IMR-90 (cell line): ENCODE measurements at regions not wholly inside any gene's neighbourhood (a gene's known extent, or its start where the extent isn't known, plus 50 kb on each side); places are given as distances from the start of the nearest gene placed in this dataset.

Experiments
- ATAC-seq: fragments of 200-7000 bp; cut with Tn5 transposase; 2 replicates; pipeline ENCODE4 v1.9.1; 2020; ENCODE audit warnings: low read depth, mild to moderate bottlenecking, moderate library complexity
- BruUV-seq: library from RNA; stranded (reverse); fragments of 400-500 nt; replicated peaks from 2 replicates; lab custom pipeline; 2021; lab: Mats Ljungman, UMichigan
- CTCF ChIA-PET: fragments of 300-600 bp; formaldehyde crosslinking; extraction: SDS; loops from one replicate; lab custom pipeline; 2021; ENCODE audit warnings: antibody characterized with exemption; lab: Yijun Ruan, JAX
- POLR2A ChIA-PET: fragments of 300-600 bp; sonication (Branson Sonifier 250); formaldehyde crosslinking; loops from one replicate; lab custom pipeline; 2022; ENCODE audit warnings: antibody characterized with exemption; ENCODE audit not compliant: unreplicated experiment; lab: Charles Lee
- DNase-seq: peaks from one replicate; pipeline ENCODE4 v3.0.0; 2013
- H2AFZ ChIP-seq: replicated peaks from 2 replicates; pipeline ENCODE3; 2013; ENCODE audit warnings: low read length, mild to moderate bottlenecking; ENCODE audit not compliant: poor library complexity
- H2AK5ac ChIP-seq: 2 replicates; pipeline ENCODE4 v1.6.1; 2013; ENCODE audit warnings: low read depth, low read length, inconsistent platforms
- H2AK9ac ChIP-seq: replicated peaks from 2 replicates; pipeline ENCODE3; 2013; ENCODE audit warnings: mild to moderate bottlenecking, low read depth, low read length, moderate library complexity; ENCODE audit not compliant: poor library complexity
- H2BK120ac ChIP-seq: 2 replicates; pipeline ENCODE4 v1.6.1; 2013; ENCODE audit warnings: low read depth, low read length, inconsistent platforms
- H2BK15ac ChIP-seq: 3 replicates; pipeline ENCODE4 v1.6.1; 2013; ENCODE audit warnings: low read depth, low read length, inconsistent platforms
- H2BK20ac ChIP-seq: 2 replicates; pipeline ENCODE4 v1.6.1; 2013; ENCODE audit warnings: low read depth, mild to moderate bottlenecking, inconsistent platforms, low read length, moderate library complexity
- H2BK5ac ChIP-seq: 2 replicates; pipeline ENCODE4 v1.6.1; 2013; ENCODE audit warnings: mild to moderate bottlenecking, low read depth, low read length, inconsistent platforms; ENCODE audit not compliant: poor library complexity, severe bottlenecking
- H3K14ac ChIP-seq: replicated peaks from 2 replicates; pipeline ENCODE4 v1.6.1; 2013; ENCODE audit warnings: low read depth, low read length, inconsistent platforms
- H3K18ac ChIP-seq: 2 replicates; pipeline ENCODE4 v1.6.1; 2013; ENCODE audit warnings: low read depth, low read length, control low read depth
- H3K23ac ChIP-seq: 2 replicates; pipeline ENCODE4 v1.6.1; 2013; ENCODE audit warnings: low read depth, low read length, inconsistent platforms
- H3K27ac ChIP-seq: 2 replicates; pipeline ENCODE4 v1.5.1; 2013; ENCODE audit warnings: mild to moderate bottlenecking, control low read depth, low read length; ENCODE audit not compliant: insufficient read depth
- H3K27me3 ChIP-seq: 2 replicates; pipeline ENCODE4 v1.6.1; 2013; ENCODE audit warnings: low read length; ENCODE audit not compliant: control insufficient read depth, insufficient read depth
- H3K36me3 ChIP-seq: 2 replicates; pipeline ENCODE4 v1.6.1; 2013; ENCODE audit warnings: low read length, mixed read lengths; ENCODE audit not compliant: control insufficient read depth, insufficient read depth
- H3K4ac ChIP-seq: 2 replicates; pipeline ENCODE4 v1.6.1; 2013; ENCODE audit warnings: low read depth, low read length, inconsistent platforms
- H3K4me1 ChIP-seq: 2 replicates; pipeline ENCODE4 v1.6.1; 2013; ENCODE audit warnings: low read length, mixed read lengths; ENCODE audit not compliant: control insufficient read depth, insufficient read depth
- H3K4me2 ChIP-seq: 2 replicates; pipeline ENCODE4 v1.6.1; 2013; ENCODE audit warnings: low read depth, mild to moderate bottlenecking, control low read depth, low read length, moderate library complexity
- H3K4me3 ChIP-seq: 2 replicates; pipeline ENCODE4 v1.5.1; 2013; ENCODE audit warnings: low read depth, mild to moderate bottlenecking, control low read depth, low read length, moderate library complexity; ENCODE audit not compliant: insufficient read depth
- H3K56ac ChIP-seq: 2 replicates; pipeline ENCODE4 v1.6.1; 2013; ENCODE audit warnings: low read length, inconsistent platforms; ENCODE audit not compliant: insufficient read depth; ENCODE audit errors: extremely low read depth
- H3K79me1 ChIP-seq, 2 experiments: 2 replicates each; pipeline ENCODE4 v1.6.1; 2013; ENCODE audit warnings: low read length in 2 of 2, inconsistent platforms in 1 of 2, low read depth in 1 of 2
- H3K9ac ChIP-seq: 2 replicates; pipeline ENCODE4 v1.6.1; 2013; ENCODE audit warnings: low read depth, low read length, control low read depth
- H3K9me1 ChIP-seq: 2 replicates; pipeline ENCODE4 v1.6.1; 2013; ENCODE audit warnings: low read length, inconsistent platforms; ENCODE audit not compliant: insufficient read depth
- H3K9me3 ChIP-seq: 2 replicates; pipeline ENCODE4 v1.6.1; 2013; ENCODE audit warnings: low read length; ENCODE audit not compliant: control insufficient read depth, insufficient read depth
- H4K20me1 ChIP-seq: 2 replicates; pipeline ENCODE4 v1.6.1; 2013; ENCODE audit warnings: low read length, inconsistent platforms; ENCODE audit not compliant: insufficient read depth
- H4K5ac ChIP-seq: 2 replicates; pipeline ENCODE4 v1.6.1; 2013; ENCODE audit warnings: mild to moderate bottlenecking, low read depth, low read length, control low read depth
- H4K8ac ChIP-seq, 2 experiments: 2 replicates each; pipeline ENCODE4 v1.6.1; 2013; ENCODE audit warnings: low read depth in 2 of 2, low read length in 2 of 2, control low read depth in 1 of 2, inconsistent platforms in 1 of 2
- H4K91ac ChIP-seq: 2 replicates; pipeline ENCODE4 v1.6.1; 2013; ENCODE audit warnings: low read depth, low read length, inconsistent platforms; ENCODE audit not compliant: insufficient read depth
- ELK1 ChIP-seq: fragments of 150-350 bp; IDR thresholded peaks from 2 replicates; pipeline ENCODE4 v1.6.1; 2016; ENCODE audit warnings: low read depth, mild to moderate bottlenecking, low read length, moderate library complexity, borderline replicate concordance
- FOS ChIP-seq: fragments of 150-350 bp; IDR thresholded peaks from 2 replicates; pipeline ENCODE4 v1.6.1; 2016; ENCODE audit warnings: low read depth, low read length
- MAZ ChIP-seq: IDR thresholded peaks from 2 replicates; pipeline ENCODE4 v1.6.1; 2012; ENCODE audit warnings: low read depth, mild to moderate bottlenecking, low read length, improper control_type of control experiment, moderate library complexity, borderline replicate concordance
- NFE2L2 ChIP-seq: fragments of 150-350 bp; IDR thresholded peaks from 2 replicates; pipeline ENCODE4 v1.6.1; 2016; ENCODE audit warnings: low read depth, mild to moderate bottlenecking, low read length
- RCOR1 ChIP-seq: IDR thresholded peaks from 2 replicates; pipeline ENCODE4 v1.6.1; 2012; ENCODE audit warnings: mild to moderate bottlenecking, low read length, improper control_type of control experiment; ENCODE audit not compliant: insufficient replicate concordance
- USF2 ChIP-seq: fragments of 150-350 bp; IDR thresholded peaks from 2 replicates; pipeline ENCODE4 v1.6.1; 2017; ENCODE audit warnings: mild to moderate bottlenecking, antibody characterized with exemption, low read length, low read depth
- WGBS, 2 experiments: methylation state at CpG; one replicate each; pipeline versions ENCODE4 v1.1.5 to v1.1.7; 2013; ENCODE audit warnings: missing lambda C conversion rate in 2 of 2; ENCODE audit not compliant: insufficient read length in 1 of 2; ENCODE audit errors: extremely low coverage in 2 of 2; 5-methylcytosine and 5-hydroxymethylcytosine counted together
- dilution Hi-C: fragments of 300-500 bp; cut with HindIII; formaldehyde crosslinking; loops from one replicate; pipeline ENCODE4 v1.14.3; 2018; ENCODE audit warnings: low sequenced_read_pairs; ENCODE audit not compliant: unreplicated experiment
- in situ Hi-C: fragments of 300-500 bp; cut with MboI; formaldehyde crosslinking; loops from 3 replicates; pipeline ENCODE4 v1.14.3; 2019; ENCODE audit warnings: low sequenced_read_pairs, inconsistent platforms, mixed read lengths
- intact Hi-C: fragments of 100-400 bp; cut with micrococcal nuclease; formaldehyde crosslinking; loops from 2 replicates; pipeline ENCODE4 v1.10.0; 2022

- TF ChIP-seq USF2 (no peak), ELK1 (no peak), RCOR1 (no peak), FOS (no peak), NFE2L2 (no peak), MAZ (no peak)
- dilution Hi-C loops: no loop called here
- CTCF ChIA-PET: interaction anchor here (1.1 kb wide), 1 partner anchor 45 kb away, joined by 3 read pairs; no protein-coding TSS in a partner anchor
Observed at GRCh38 chr15:49712846-49713450, 92.1 kb downstream of the DTWD1 start.

More at GRCh38 chr15:49712846-49713450, 92.1 kb downstream of the DTWD1 start:
- Histone ChIP-seq H2AFZ (no peak overlapping the region), H3K4ac (no peak overlapping the region), H3K9me3 (peaks cover 14% of the 10 kb centered on the region), H2BK20ac (no peak overlapping the region), H3K14ac (no peak overlapping the region), H2AK9ac (no peak overlapping the region), H3K27ac (no peak overlapping the region), H2AK5ac (no peak overlapping the region), H3K27me3 (no peaks in the 10 kb centered on the region), H2BK5ac (no peak overlapping the region), H4K20me1 (no peaks in the 10 kb centered on the region), H3K9me1 (no peaks in the 10 kb centered on the region), H2BK120ac (no peak overlapping the region), H3K23ac (no peak overlapping the region), H2BK15ac (no peak overlapping the region), H3K36me3 (no peaks in the 10 kb centered on the region), H3K4me3 (no peak overlapping the region), H3K18ac (no peak overlapping the region), H3K79me1 (no peaks in the 10 kb centered on the region), H3K9ac (no peak overlapping the region), H3K56ac (no peak overlapping the region), H4K8ac (no peak overlapping the region), H4K91ac (no peak overlapping the region), H3K4me1 (no peaks in the 10 kb centered on the region), H4K5ac (no peak overlapping the region), H3K4me2 (no peak overlapping the region)
- ATAC-seq: no peak
- POLR2A ChIA-PET: no interaction called here
- in situ Hi-C loops: no loop called here
- BruUV-seq: no TSS peak
- intact Hi-C loops: no loop called here
- WGBS, 2 experiments: no CpG with 5 or more reads among the region's 2 CpGs
- no peak for DNase-seq
